ENCODE measurements at regions not wholly inside any gene's neighbourhood (a gene's known extent, or its start where the extent isn't known, plus 50 kb on each side); places are given as distances from the start of the nearest gene placed in this dataset.

DNA sequence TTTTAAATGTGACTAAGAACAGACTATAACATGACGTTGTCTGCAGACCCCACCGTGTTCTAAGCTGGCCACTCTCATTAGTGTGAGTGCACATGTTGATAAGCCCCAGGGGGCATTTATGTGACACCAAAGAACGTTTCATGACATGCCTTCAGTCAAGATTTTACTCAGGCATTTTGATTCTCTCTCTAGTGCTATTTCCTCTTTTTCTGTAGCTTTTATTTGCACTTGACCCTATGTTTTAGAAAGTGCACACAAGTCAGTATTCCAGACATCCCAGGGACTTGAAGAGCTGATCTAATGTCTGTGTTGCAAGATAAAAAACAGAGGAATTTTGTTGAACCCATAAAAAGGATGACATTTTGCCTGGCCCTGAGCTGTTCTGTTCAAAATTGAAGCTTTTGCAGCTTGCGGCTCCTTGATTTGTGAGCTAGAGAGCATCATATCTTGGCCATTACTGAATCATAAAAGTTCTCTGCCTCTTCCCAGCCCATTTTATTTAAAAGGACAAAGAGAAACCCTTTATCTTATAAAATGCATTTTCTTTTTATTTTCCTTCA, 80.9 kb upstream of the TYRP1 start:
- no peak overlapping the region for H3K27ac ChIP-seq
- H3K4me3 ChIP-seq, result no peak overlapping the region
- no peaks in the 10 kb centered on the region for H3K36me3 ChIP-seq
- intact Hi-C loops (cut with DNase I), result no loop called here
- H3K4me1 ChIP-seq, result no peaks in the 10 kb centered on the region
- TF ChIP-seq, protein P1, sequence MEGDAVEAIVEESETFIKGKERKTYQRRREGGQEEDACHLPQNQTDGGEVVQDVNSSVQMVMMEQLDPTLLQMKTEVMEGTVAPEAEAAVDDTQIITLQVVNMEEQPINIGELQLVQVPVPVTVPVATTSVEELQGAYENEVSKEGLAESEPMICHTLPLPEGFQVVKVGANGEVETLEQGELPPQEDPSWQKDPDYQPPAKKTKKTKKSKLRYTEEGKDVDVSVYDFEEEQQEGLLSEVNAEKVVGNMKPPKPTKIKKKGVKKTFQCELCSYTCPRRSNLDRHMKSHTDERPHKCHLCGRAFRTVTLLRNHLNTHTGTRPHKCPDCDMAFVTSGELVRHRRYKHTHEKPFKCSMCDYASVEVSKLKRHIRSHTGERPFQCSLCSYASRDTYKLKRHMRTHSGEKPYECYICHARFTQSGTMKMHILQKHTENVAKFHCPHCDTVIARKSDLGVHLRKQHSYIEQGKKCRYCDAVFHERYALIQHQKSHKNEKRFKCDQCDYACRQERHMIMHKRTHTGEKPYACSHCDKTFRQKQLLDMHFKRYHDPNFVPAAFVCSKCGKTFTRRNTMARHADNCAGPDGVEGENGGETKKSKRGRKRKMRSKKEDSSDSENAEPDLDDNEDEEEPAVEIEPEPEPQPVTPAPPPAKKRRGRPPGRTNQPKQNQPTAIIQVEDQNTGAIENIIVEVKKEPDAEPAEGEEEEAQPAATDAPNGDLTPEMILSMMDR (IDR thresholded peaks at IDR 0.05), result no peak
- H3K9me3 ChIP-seq, result no peaks in the 10 kb centered on the region
- H3K27me3 ChIP-seq, result no peaks in the 10 kb centered on the region
- DNase-seq, result no peak
- no peak for ATAC-seq

DNA sequence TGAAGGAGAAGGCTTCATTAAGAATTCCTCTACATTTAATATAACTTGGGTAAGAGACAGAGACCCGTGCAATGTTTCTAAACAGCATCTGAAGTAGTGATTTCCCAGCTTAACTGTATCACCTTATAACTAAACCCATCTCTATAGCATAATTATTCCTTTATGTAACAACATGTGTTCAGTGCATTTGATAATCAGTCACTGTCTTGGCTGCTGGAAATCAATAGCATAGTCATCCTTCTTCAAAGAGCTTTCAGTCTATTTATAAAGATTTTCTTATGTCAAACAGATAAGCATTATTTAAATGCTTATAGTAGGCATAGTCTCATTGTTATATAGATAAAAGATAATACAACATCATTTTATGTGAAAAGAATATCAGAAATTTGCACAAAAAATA, 80.1 kb upstream of the TYRP1 start:
- Histone ChIP-seq H3K4me1 (no peaks in the 10 kb centered on the region), H3K4me3 (no peak overlapping the region), H3K36me3 (no peaks in the 10 kb centered on the region), H3K27ac (no peak overlapping the region), H3K9me3 (no peaks in the 10 kb centered on the region), H3K27me3 (no peaks in the 10 kb centered on the region)
- TF ChIP-seq, protein P1 (IDR thresholded peaks at IDR 0.05), result no peak
- intact Hi-C loops (cut with DNase I), result no loop called here
- DNase-seq, result no peak
- ATAC-seq, result no peak

DNA sequence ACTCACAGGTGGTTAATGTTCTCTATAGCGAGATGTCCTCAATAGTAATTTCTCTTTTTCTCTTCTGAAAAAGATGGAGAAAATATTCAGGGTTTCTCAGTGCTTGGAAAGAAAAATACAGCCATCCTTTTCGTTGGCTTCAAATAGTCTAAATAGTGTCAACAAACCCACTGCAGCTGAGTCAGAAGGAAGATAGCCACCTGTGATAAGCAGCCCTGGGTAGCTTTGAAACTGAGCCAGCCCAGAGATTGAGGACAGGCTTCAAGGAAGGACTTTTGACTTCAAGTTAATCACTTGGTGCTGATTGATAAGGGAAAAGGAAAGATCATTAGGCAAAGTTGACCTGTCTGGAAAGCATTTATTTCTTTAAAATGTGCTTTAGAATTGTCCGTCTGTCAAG, 78.7 kb upstream of the TYRP1 start:
- H3K4me3 ChIP-seq, result no peak overlapping the region
- no peaks in the 10 kb centered on the region for H3K27me3 ChIP-seq
- no peaks in the 10 kb centered on the region for H3K9me3 ChIP-seq
- no peak overlapping the region for H3K27ac ChIP-seq
- ATAC-seq (no peak), DNase-seq (no peak)
- H3K36me3 ChIP-seq, result no peaks in the 10 kb centered on the region
- intact Hi-C loops (cut with DNase I), result no loop called here
- TF ChIP-seq, protein P1 (IDR thresholded peaks at IDR 0.05), result no peak
- no peaks in the 10 kb centered on the region for H3K4me1 ChIP-seq

DNA sequence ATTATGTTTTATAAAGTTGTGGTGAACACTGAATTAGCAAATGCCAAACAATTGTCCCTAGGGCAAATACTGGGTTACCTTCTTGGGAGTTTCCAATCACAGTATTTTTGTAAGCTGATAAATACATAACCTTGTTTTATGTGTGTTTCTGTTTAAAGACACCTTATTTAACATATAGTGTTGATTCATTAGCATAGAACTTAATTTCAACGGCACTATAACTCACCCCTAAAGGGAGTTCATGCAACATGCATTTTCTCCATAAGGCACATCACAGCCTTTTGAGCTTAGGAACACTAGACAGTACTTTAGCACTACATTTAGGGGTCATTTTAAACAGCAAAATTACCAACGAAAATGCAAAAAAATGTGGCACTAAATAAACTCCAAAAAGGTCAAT, 74.2 kb upstream of the TYRP1 start:
- Histone ChIP-seq H3K4me1 (no peaks in the 10 kb centered on the region), H3K36me3 (no peaks in the 10 kb centered on the region), H3K9me3 (no peaks in the 10 kb centered on the region), H3K27ac (no peak overlapping the region), H3K4me3 (no peak overlapping the region), H3K27me3 (no peaks in the 10 kb centered on the region)
- DNase-seq (no peak), ATAC-seq (no peak)
- TF ChIP-seq, protein P1 (IDR thresholded peaks at IDR 0.05), result no peak
- intact Hi-C loops (cut with DNase I), result no loop called here

DNA sequence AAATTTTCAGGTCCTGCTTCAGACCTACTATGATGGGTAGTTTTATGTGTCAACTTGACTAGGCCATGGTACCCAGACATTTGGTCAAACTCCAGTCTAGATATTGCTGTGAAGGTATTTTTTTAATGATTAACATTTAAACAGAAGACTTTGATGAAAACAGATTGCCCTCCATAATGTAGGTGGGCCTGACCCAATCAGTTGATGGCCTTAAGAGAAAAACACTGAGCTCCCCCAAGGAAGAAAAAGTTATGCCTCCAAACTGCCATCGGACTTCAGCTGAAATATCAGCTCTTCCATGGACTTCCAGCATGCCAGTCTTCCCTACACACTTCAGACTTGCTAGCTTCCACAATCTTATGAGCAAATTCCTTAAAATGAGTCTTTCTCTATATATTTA, 67.3 kb upstream of the TYRP1 start:
- TF ChIP-seq, protein P1 (IDR thresholded peaks at IDR 0.05), result no peak
- no peak for ATAC-seq
- intact Hi-C loops (cut with DNase I), result no loop called here

More for the DNA sequence above, 67.3 kb upstream of the TYRP1 start:
- Histone ChIP-seq H3K36me3 (no peaks in the 10 kb centered on the region), H3K4me3 (no peak overlapping the region), H3K4me1 (no peaks in the 10 kb centered on the region), H3K27ac (no peak overlapping the region), H3K9me3 (no peaks in the 10 kb centered on the region), H3K27me3 (no peaks in the 10 kb centered on the region)
- DNase-seq, result no peak

All from left lung (tissue), 4 donors.